NCI-H2107 treated with DMSO at 0.1 percent for 48 hours (cell line): ENCODE measurements at regions not wholly inside any gene's neighbourhood (a gene's known extent, or its start where the extent isn't known, plus 50 kb on each side); places are given as distances from the start of the nearest gene placed in this dataset.

Experiments
- DNase-seq: peaks from one replicate; lab custom pipeline; 2025; ENCODE audit not compliant: unreplicated experiment; lab: John Stamatoyannopoulos, UW

- DNase-seq: peak; percentile 71
Measured at GRCh38 chr6:167049275-167049674, 50.1 kb downstream of the CEP43 start.

- DNase-seq: no peak
Measured at GRCh38 chr6:167050903-167051302, 51.7 kb downstream of the CEP43 start.

- no peak for DNase-seq
Measured at GRCh38 chr6:167053895-167054530, 54.8 kb downstream of the CEP43 start.

- DNase-seq: no peak
Measured at GRCh38 chr6:167054987-167055386, 55.8 kb downstream of the CEP43 start.

- DNase-seq: peak; percentile 8
Measured at GRCh38 chr6:167056370-167056769, 57.2 kb downstream of the CEP43 start.

- no peak for DNase-seq
Measured at GRCh38 chr6:167058261-167058660, 59.1 kb downstream of the CEP43 start.
